Effector CD4-positive, alpha-beta T cell (primary cell): ENCODE measurements at regions not wholly inside any gene's neighbourhood (a gene's known extent, or its start where the extent isn't known, plus 50 kb on each side); places are given as distances from the start of the nearest gene placed in this dataset.

Source experiments
- DNase-seq: peaks from one replicate; pipeline ENCODE4 v3.0.0-alpha.2; 2020

DNA sequence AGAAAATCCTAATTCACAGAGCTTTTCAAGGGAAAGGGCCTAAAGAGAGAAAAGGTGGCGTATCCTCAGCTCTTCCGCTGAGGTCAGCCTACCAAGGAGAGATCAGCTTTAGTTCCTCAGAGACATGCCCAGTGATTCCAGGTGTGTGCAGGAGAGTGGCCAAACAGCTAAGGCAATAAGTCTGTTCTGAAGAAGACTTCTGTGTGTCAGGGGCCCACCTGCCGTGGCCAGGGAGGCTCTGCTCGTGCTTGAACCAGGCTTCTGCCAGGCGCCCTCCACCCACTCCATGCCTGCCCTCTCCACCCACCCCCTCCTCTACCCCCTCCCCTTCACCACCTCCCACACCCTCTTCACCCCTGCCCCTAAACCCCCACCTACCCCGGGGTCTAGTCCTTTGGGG lies 67.4 kb upstream of the ARMC2 start:
- DNase-seq, result no peak

GRCh38 chr6:108781419-108782100 lies 66.7 kb upstream of the ARMC2 start:
- no peak for DNase-seq

GRCh38 chr6:108782179-108783041 lies 65.8 kb upstream of the ARMC2 start:
- DNase-seq, result peak; percentile 67

DNA sequence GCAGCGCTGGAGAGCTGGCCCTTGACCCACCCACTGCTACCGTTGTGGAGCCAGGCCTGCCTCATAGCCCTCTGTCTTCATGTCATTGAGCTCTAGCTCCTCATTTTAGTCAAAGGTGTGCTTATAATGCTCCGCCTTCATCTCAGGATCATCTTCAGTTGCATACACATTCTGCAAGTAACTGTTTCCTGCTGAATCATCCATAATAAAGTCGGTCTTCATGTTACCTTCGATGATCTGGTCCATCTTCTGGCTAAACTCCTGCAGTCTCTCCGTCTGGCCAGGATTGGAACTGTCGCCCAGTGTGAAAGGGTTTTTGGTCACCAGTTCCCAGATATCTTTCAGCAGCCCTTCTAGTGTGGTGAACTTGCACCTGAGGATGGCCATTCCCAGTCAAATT lies 62.6 kb upstream of the ARMC2 start:
- DNase-seq, result no peak

DNA sequence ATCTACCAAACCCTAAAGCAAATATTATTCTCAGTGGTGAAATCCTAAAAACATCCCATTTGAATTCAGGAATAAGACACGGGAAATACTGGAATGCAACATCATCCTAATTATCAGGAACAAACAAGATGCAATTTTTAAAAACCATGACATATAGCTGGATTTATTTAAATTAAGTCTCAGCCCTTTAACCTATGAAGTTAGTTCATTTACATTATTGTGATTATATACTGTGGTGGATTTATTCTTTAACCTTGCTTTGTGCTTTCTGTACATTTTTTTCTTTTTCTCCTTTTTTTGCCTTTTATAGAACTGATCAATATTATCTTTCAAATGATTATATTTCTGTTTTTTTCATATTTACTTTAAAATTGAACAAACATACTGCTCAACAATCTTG lies 59.8 kb upstream of the ARMC2 start:
- no peak for DNase-seq

- DNase-seq, result no peak
Observed at GRCh38 chr6:108789475-108789874, 58.7 kb upstream of the ARMC2 start.

- no peak for DNase-seq
Observed at GRCh38 chr6:108791700-108792099, 56.5 kb upstream of the ARMC2 start.

- no peak for DNase-seq
Observed at GRCh38 chr6:108793516-108794251, 54.5 kb upstream of the ARMC2 start.

DNA sequence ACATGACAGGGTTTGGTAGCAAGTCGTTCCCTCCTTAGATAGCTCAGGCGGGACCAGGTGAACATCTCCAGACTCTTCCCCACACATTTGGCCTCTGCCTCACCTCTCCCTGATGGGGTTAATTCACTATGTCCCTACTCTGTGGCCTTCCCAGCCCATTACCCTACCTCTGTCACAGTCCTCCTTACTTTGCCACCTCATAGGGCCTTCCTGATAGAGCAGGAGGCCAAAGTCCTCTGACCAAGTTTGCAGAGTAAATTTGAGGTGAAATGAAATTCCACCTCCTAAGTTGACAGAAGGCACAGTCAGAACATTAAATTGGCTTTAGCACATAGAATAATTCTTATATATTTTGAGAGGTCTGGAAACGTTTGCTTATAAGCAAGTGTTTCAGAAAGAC lies 53.1 kb upstream of the ARMC2 start:
- no peak for DNase-seq

- no peak for DNase-seq
Observed at GRCh38 chr6:108795814-108796213, 52.4 kb upstream of the ARMC2 start.

- DNase-seq, result no peak
Observed at GRCh38 chr6:108796875-108797274, 51.3 kb upstream of the ARMC2 start.

DNA sequence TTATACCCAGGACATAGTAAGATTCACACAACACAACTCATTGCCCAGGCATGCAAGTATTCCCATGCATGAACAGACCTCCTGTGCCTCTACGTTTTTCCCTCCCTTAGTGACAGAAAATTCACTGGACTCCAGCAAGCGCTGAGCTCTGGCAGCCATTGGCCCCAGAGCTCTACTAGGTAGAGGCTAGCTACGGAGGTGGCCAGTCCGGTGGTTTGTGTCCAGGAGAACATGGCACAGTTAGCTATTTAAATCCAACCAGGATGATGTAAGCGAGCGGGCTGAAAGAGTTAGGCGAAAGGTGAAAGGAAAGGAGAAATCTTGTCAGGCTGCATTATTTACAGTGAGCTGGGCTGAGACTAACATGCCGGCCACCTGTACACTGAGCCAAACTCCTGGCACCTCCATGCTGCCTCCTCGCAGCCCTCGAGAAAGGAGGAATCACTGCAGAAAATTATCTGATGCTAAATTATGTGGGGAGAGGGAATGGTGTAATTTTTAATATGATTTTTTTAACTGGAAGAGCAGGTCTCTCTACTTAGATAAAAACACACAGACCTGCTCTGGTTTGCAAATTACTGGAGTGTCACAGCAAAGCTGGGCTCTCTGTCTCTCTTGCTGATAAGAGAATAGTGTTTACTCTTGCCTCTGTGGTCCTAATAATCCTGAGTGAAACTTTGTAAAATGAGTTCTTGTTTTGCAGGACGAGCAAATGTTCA lies 50.1 kb upstream of the ARMC2 start:
- no peak for DNase-seq
